Activated T-cell treated with anti-CD3 and anti-CD28 coated beads, Interleukin-2, amount 50 U/mL, for 1 hour (primary cell): ENCODE measurements at regions not wholly inside any gene's neighbourhood (a gene's known extent, or its start where the extent isn't known, plus 50 kb on each side); places are given as distances from the start of the nearest gene placed in this dataset.

Experiments
- DNase-seq: peaks from one replicate; pipeline ENCODE4 v3.0.0-alpha.2; 2020

- DNase-seq, result no peak
These were observed 243.6 kb downstream of the ARRDC4 start for GRCh38 chr15:98203872-98204660.

- DNase-seq, result no peak
These were observed 247.4 kb downstream of the ARRDC4 start for GRCh38 chr15:98207928-98208327.

GRCh38 chr15:98213346-98213979, 253.0 kb downstream of the ARRDC4 start:
- DNase-seq, result no peak

- no peak for DNase-seq
These were observed 255.7 kb downstream of the ARRDC4 start for GRCh38 chr15:98216166-98216565.

- no peak for DNase-seq
These were observed 256.9 kb downstream of the ARRDC4 start for GRCh38 chr15:98217356-98217755.

- no peak for DNase-seq
These were observed 260.6 kb downstream of the ARRDC4 start for GRCh38 chr15:98221144-98221543.

- DNase-seq, result no peak
These were observed 261.1 kb downstream of the ARRDC4 start for GRCh38 chr15:98221577-98221976.

- DNase-seq, result no peak
These were observed 265.6 kb downstream of the ARRDC4 start for GRCh38 chr15:98226149-98226548.

GRCh38 chr15:98226578-98226977, 266.1 kb downstream of the ARRDC4 start:
- DNase-seq, result no peak

GRCh38 chr15:98228846-98229245, 268.3 kb downstream of the ARRDC4 start:
- DNase-seq, result no peak

GRCh38 chr15:98230975-98231374, 270.5 kb downstream of the ARRDC4 start:
- no peak for DNase-seq

- no peak for DNase-seq
These were observed 271.4 kb downstream of the ARRDC4 start for GRCh38 chr15:98231696-98232440.

GRCh38 chr15:98232761-98233160, 272.3 kb downstream of the ARRDC4 start:
- no peak for DNase-seq

- no peak for DNase-seq
These were observed 273.4 kb downstream of the ARRDC4 start for GRCh38 chr15:98233873-98234272.

GRCh38 chr15:98240303-98240702, 279.8 kb downstream of the ARRDC4 start:
- DNase-seq, result no peak

- DNase-seq, result no peak
These were observed 280.6 kb downstream of the ARRDC4 start for GRCh38 chr15:98241032-98241554.

GRCh38 chr15:98257290-98257689, 296.8 kb downstream of the ARRDC4 start:
- DNase-seq, result no peak

GRCh38 chr15:98263787-98264186, 303.3 kb downstream of the ARRDC4 start:
- DNase-seq, result no peak

- no peak for DNase-seq
These were observed 305.8 kb downstream of the ARRDC4 start for GRCh38 chr15:98266295-98266694.

- DNase-seq, result no peak
These were observed 307.7 kb downstream of the ARRDC4 start for GRCh38 chr15:98268163-98268562.

GRCh38 chr15:98272625-98273024, 312.1 kb downstream of the ARRDC4 start:
- DNase-seq, result no peak

GRCh38 chr15:98276018-98276417, 315.5 kb downstream of the ARRDC4 start:
- DNase-seq, result no peak

- no peak for DNase-seq
These were observed 317.1 kb downstream of the ARRDC4 start for GRCh38 chr15:98277602-98278001.
